Gastrocnemius medialis (tissue), 4 donors: ENCODE measurements at regions not wholly inside any gene's neighbourhood (a gene's known extent, or its start where the extent isn't known, plus 50 kb on each side); places are given as distances from the start of the nearest gene placed in this dataset.

Experiments
- ATAC-seq, 2 donors: fragments of 150-250 bp; one replicate each; pipeline ENCODE4 v1.9.1; 2016
- DNase-seq, 2 donors: peaks; one replicate each; pipeline ENCODE4 v3.0.0-alpha.2; 2019
- H3K27ac ChIP-seq, 4 donors: fragments of 200-600 bp; sonication (generic); 1 replicate in 1 of 4; 2 replicates in 3 of 4; pipeline ENCODE4 v1.5.1; 2016 to 2018; ENCODE audit warnings: mild to moderate bottlenecking in 2 of 4, moderate library complexity in 1 of 4
- H3K27me3 ChIP-seq, 3 donors: fragments of 200-600 bp; sonication (generic) in 2 of 3; 1 replicate in 1 of 3; 2 replicates in 2 of 3; pipeline versions ENCODE4 v1.5.1 to v1.6.0; 2016 to 2019; ENCODE audit warnings: mild to moderate bottlenecking in 1 of 3, moderate library complexity in 1 of 3
- H3K36me3 ChIP-seq, 2 donors: fragments of 200-600 bp; sonication (generic) in 1 of 2; one replicate each; pipeline ENCODE4 v1.5.1; 2017 to 2018
- H3K4me1 ChIP-seq, 2 donors: fragments of 200-600 bp; sonication (generic) in 1 of 2; one replicate each; pipeline ENCODE4 v1.5.1; 2016 to 2017; ENCODE audit warnings: mild to moderate bottlenecking in 2 of 2
- H3K4me3 ChIP-seq, 4 donors: fragments of 200-600 bp; sonication (generic) in 3 of 4; 1 replicate in 1 of 4; 2 replicates in 3 of 4; pipeline ENCODE4 v1.5.1; 2016 to 2019; ENCODE audit warnings: mild to moderate bottlenecking in 2 of 4
- H3K9me3 ChIP-seq, 3 donors: fragments of 200-600 bp; sonication (generic) in 2 of 3; 1 replicate in 1 of 3; 2 replicates in 2 of 3; pipeline ENCODE4 v1.5.1; 2016 to 2019
- CTCF ChIP-seq, 5 experiments: fragments of 450-650 bp in 3 of 5; fragments of 200-600 bp in 2 of 5; sonication (generic) in 2 of 5; IDR thresholded peaks in 4 of 5; conservative IDR thresholded peaks in 1 of 5; 1 replicate in 4 of 5; 2 replicates in 1 of 5; pipeline ENCODE4 v1.5.1; 2016 to 2019; ENCODE audit warnings: antibody characterized with exemption in 5 of 5, mild to moderate bottlenecking in 3 of 5, moderate library complexity in 3 of 5
- POLR2A ChIP-seq, 2 donors: fragments of 450-650 bp; IDR thresholded peaks; one replicate each; pipeline ENCODE4 v1.6.1; 2017; ENCODE audit warnings: antibody characterized with exemption in 2 of 2, mild to moderate bottlenecking in 2 of 2, moderate library complexity in 2 of 2
- in situ Hi-C, 4 donors: fragments of 200-750 bp; cut with MboI; loops; one replicate each; pipeline versions ENCODE4 v1.15.0 to v1.8.0; 2017; ENCODE audit warnings: low sequenced_read_pairs in 4 of 4
- intact Hi-C: fragments of 100-400 bp; cut with DNase I; formaldehyde crosslinking; loops from one replicate; pipeline ENCODE4 v1.15.1; 2023; ENCODE audit warnings: low total_unique reads

- intact Hi-C loops (no loop called here), in situ Hi-C loops (no loop called here)
- Histone ChIP-seq H3K4me3 (no peak overlapping the region), H3K27ac (no peak overlapping the region), H3K4me1 (peaks cover 0 to 5% of the 10 kb centered on the region in 2 donors), H3K36me3 (no peaks in the 10 kb centered on the region), H3K27me3 (no peaks in the 10 kb centered on the region), H3K9me3 (no peaks in the 10 kb centered on the region)
- TF ChIP-seq POLR2A (IDR thresholded peaks at IDR 0.05) (no peak), CTCF (IDR thresholded peaks at IDR 0.05 in 4 of 5, conservative IDR thresholded peaks at IDR 0.05 in 1 of 5) (no peak)
- ATAC-seq (no peak), DNase-seq (no peak)
Measured at GRCh38 chr3:64927689-64928088, 239.9 kb upstream of the ADAMTS9 start.

DNA sequence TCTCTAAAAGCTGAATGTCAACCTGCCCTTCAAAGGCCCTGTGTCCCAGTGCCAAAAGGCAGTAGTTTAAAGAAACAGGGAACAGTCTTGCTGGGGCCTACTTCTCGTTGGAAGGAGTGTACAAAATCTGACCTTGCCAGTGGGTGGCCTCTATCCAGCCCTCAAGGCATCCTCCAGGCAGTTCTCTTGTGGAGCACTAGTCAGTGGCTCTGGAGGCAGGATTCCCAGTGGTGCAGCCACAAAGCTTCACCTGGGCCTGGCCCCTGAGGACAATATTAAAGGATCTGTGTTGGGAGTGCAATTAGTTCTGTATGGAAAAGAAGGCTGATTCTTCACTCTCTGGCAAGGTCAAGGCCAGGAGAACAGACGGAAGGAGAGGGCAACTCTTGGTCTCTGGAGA, 237.8 kb upstream of the ADAMTS9 start:
- Histone ChIP-seq H3K4me3 (no peak overlapping the region), H3K9me3 (no peaks in the 10 kb centered on the region), H3K27me3 (no peaks in the 10 kb centered on the region), H3K4me1 (peaks cover 0 to 10% of the 10 kb centered on the region in 2 donors), H3K36me3 (no peaks in the 10 kb centered on the region), H3K27ac (no peak overlapping the region)
- no peak for ATAC-seq
- no peak for TF ChIP-seq POLR2A (IDR thresholded peaks at IDR 0.05)
- no peak for TF ChIP-seq CTCF (IDR thresholded peaks at IDR 0.05 in 4 of 5, conservative IDR thresholded peaks at IDR 0.05 in 1 of 5)
- in situ Hi-C loops: no loop called here
- intact Hi-C loops: no loop called here
- no peak for DNase-seq

DNA sequence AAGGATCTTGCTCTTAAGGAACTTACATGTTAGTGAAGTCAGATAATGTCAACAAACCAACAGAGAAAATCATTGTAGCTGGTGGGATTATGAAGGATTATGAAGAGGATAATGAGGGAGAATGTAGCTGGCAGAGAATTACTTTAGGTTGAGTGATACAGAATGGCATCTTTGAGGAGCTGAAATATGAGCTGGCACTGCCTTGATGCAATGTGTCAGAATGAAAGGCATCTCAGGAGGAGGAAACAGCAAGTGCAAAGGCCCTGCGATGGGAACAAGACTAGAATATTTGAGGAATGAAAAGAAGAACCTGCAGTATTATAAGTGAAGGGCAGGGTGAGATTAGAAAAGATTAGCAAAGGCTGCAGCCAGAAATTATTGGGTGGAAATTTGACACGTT, 237.2 kb upstream of the ADAMTS9 start:
- Histone ChIP-seq H3K9me3 (no peaks in the 10 kb centered on the region), H3K27me3 (no peaks in the 10 kb centered on the region), H3K27ac (no peak overlapping the region), H3K4me1 (peaks cover 0 to 10% of the 10 kb centered on the region in 2 donors), H3K4me3 (no peak overlapping the region), H3K36me3 (no peaks in the 10 kb centered on the region)
- ATAC-seq: no peak
- TF ChIP-seq CTCF (IDR thresholded peaks at IDR 0.05 in 4 of 5, conservative IDR thresholded peaks at IDR 0.05 in 1 of 5) (no peak), POLR2A (IDR thresholded peaks at IDR 0.05) (no peak)
- DNase-seq: no peak
- intact Hi-C loops (no loop called here), in situ Hi-C loops (no loop called here)

GRCh38 chr3:64922213-64922612, 234.4 kb upstream of the ADAMTS9 start:
- H3K4me3 ChIP-seq: no peak overlapping the region
- in situ Hi-C loops: no loop called here
- H3K27ac ChIP-seq: peak overlapping the region in 1 of 4 donors; percentile 2
- peaks cover 0 to 6% of the 10 kb centered on the region in 2 donors for H3K4me1 ChIP-seq
- intact Hi-C loops: no loop called here
- no peaks in the 10 kb centered on the region for H3K9me3 ChIP-seq
- H3K27me3 ChIP-seq: no peaks in the 10 kb centered on the region
- DNase-seq: no peak
- H3K36me3 ChIP-seq: no peaks in the 10 kb centered on the region
- no peak for TF ChIP-seq POLR2A (IDR thresholded peaks at IDR 0.05)
- no peak for ATAC-seq

- Histone ChIP-seq H3K4me1 (peaks cover 5 to 6% of the 10 kb centered on the region in 2 donors), H3K36me3 (no peaks in the 10 kb centered on the region), H3K9me3 (no peaks in the 10 kb centered on the region), H3K27me3 (no peaks in the 10 kb centered on the region), H3K27ac (peak overlapping the region in 1 of 4 donors; percentile 2), H3K4me3 (no peak overlapping the region)
- intact Hi-C loops: no loop called here
- in situ Hi-C loops: no loop called here
- DNase-seq: no peak
- ATAC-seq: no peak
- TF ChIP-seq CTCF (IDR thresholded peaks at IDR 0.05 in 4 of 5, conservative IDR thresholded peaks at IDR 0.05 in 1 of 5) (no peak), POLR2A (IDR thresholded peaks at IDR 0.05) (no peak)
Measured at GRCh38 chr3:64921281-64922065, 233.7 kb upstream of the ADAMTS9 start.
